B cell (primary cell): ENCODE measurements at regions not wholly inside any gene's neighbourhood (a gene's known extent, or its start where the extent isn't known, plus 50 kb on each side); places are given as distances from the start of the nearest gene placed in this dataset.

Experiments
- ATAC-seq: fragments of 200-7000 bp; cut with Tn5 transposase; one replicate; pipeline ENCODE4 v1.10.0; 2021; ENCODE audit warnings: low read depth, mild to moderate bottlenecking, moderate number of reproducible peaks, moderate library complexity
- CTCF ChIA-PET: fragments of 350-600 bp; sonication (Branson Sonifier 250); formaldehyde crosslinking; loops from one replicate; lab custom pipeline; 2021; ENCODE audit warnings: antibody characterized with exemption, inconsistent platforms; lab: Charles Lee
- POLR2A ChIA-PET: fragments of 350-600 bp; sonication (Branson Sonifier 250); formaldehyde crosslinking; loops from one replicate; lab custom pipeline; 2021; ENCODE audit warnings: antibody characterized with exemption; lab: Charles Lee
- DNase-seq: peaks from one replicate; pipeline ENCODE4 v3.0.0; 2013
- H2AFZ ChIP-seq: 2 replicates; pipeline ENCODE4 v1.6.1; 2012; ENCODE audit warnings: mild to moderate bottlenecking, low read depth, low read length; ENCODE audit not compliant: insufficient read depth, poor library complexity, severe bottlenecking
- H3K27ac ChIP-seq, 2 donors: 1 replicate in 1 of 2; 2 replicates in 1 of 2; pipeline ENCODE4 v1.5.1; 2012 to 2013; ENCODE audit warnings: low read length in 2 of 2, mild to moderate bottlenecking in 2 of 2, moderate library complexity in 1 of 2
- H3K27me3 ChIP-seq, 4 experiments: fragments of 200-600 bp in 1 of 4; sonication (generic) in 1 of 4; replicated peaks in 1 of 4; 1 replicate in 2 of 4; 2 replicates in 2 of 4; pipeline versions ENCODE4 v1.6.1 to v1.7.0; 2013 to 2016; ENCODE audit warnings: low read length in 3 of 4, mild to moderate bottlenecking in 2 of 4, mixed read lengths in 1 of 4, moderate library complexity in 1 of 4; ENCODE audit not compliant: insufficient read depth in 4 of 4, control insufficient read depth in 3 of 4; ENCODE audit errors: control extremely low read depth in 1 of 4
- H3K36me3 ChIP-seq, 2 experiments: replicated peaks in 1 of 2; 1 replicate in 1 of 2; 2 replicates in 1 of 2; pipeline versions ENCODE4 v1.6.1 to v1.7.1; 2013; ENCODE audit warnings: low read length in 1 of 2; ENCODE audit not compliant: insufficient read depth in 2 of 2, control insufficient read depth in 1 of 2; ENCODE audit errors: control extremely low read depth in 1 of 2, extremely low read depth in 1 of 2
- H3K4me1 ChIP-seq, 2 donors: fragments of 200-600 bp in 1 of 2; sonication (generic) in 1 of 2; 1 replicate in 1 of 2; 2 replicates in 1 of 2; pipeline versions ENCODE4 v1.5.1 to v1.6.1; 2013 to 2017; ENCODE audit warnings: low read length in 2 of 2; ENCODE audit not compliant: control insufficient read depth in 2 of 2, insufficient read depth in 2 of 2
- H3K4me2 ChIP-seq: replicated peaks from 2 replicates; pipeline ENCODE3; 2012; ENCODE audit warnings: mild to moderate bottlenecking, low read depth, low read length; ENCODE audit not compliant: poor library complexity, severe bottlenecking
- H3K4me3 ChIP-seq, 5 experiments: fragments of 200-600 bp in 1 of 5; sonication (generic) in 1 of 5; 1 replicate in 3 of 5; 2 replicates in 2 of 5; pipeline versions ENCODE4 v1.5.1 to v1.7.0; 2011 to 2016; ENCODE audit warnings: low read length in 4 of 5, mild to moderate bottlenecking in 4 of 5, low read depth in 2 of 5, control low read depth in 1 of 5, moderate library complexity in 1 of 5; ENCODE audit not compliant: insufficient read depth in 1 of 5; ENCODE audit errors: control extremely low read depth in 1 of 5, extremely low read depth in 1 of 5
- H3K79me2 ChIP-seq: fragments of 200-600 bp; sonication (generic); one replicate; pipeline ENCODE4 v1.6.0; 2016; ENCODE audit warnings: low read length; ENCODE audit not compliant: control insufficient read depth, insufficient read depth
- H3K9ac ChIP-seq: fragments of 200-600 bp; sonication (generic); 2 replicates; pipeline ENCODE4 v1.6.1; 2017; ENCODE audit warnings: mild to moderate bottlenecking, low read length, moderate library complexity
- H3K9me3 ChIP-seq, 3 donors: one replicate each; pipeline versions ENCODE4 v1.6.1 to v1.7.1; 2013; ENCODE audit warnings: low read length in 2 of 3; ENCODE audit not compliant: control insufficient read depth in 2 of 3, insufficient read depth in 1 of 3; ENCODE audit errors: control extremely low read depth in 1 of 3
- H4K20me1 ChIP-seq: 2 replicates; pipeline ENCODE4 v1.6.0; 2012; ENCODE audit warnings: mild to moderate bottlenecking, low read length; ENCODE audit not compliant: insufficient read depth, control insufficient read depth, poor library complexity, severe bottlenecking
- H3K27ac Mint-ChIP-seq: one replicate; pipeline ENCODE4 v1.8.0; 2021; ENCODE audit warnings: mixed read lengths
- H3K27me3 Mint-ChIP-seq: one replicate; pipeline ENCODE4 v1.8.0; 2021; ENCODE audit warnings: mixed read lengths
- H3K4me1 Mint-ChIP-seq: one replicate; pipeline ENCODE4 v1.8.0; 2021; ENCODE audit warnings: mixed read lengths
- H3K4me3 Mint-ChIP-seq: one replicate; pipeline ENCODE4 v1.8.0; 2021; ENCODE audit warnings: mixed read lengths
- H3K9me3 Mint-ChIP-seq: one replicate; pipeline ENCODE4 v1.8.0; 2022; ENCODE audit warnings: mixed read lengths; ENCODE audit not compliant: insufficient read depth
- CTCF ChIP-seq: fragments of 200-600 bp; IDR thresholded peaks from one replicate; pipeline ENCODE4 v1.8.0; 2022; ENCODE audit warnings: antibody characterized with exemption, mild to moderate bottlenecking
- EZH2 ChIP-seq: IDR thresholded peaks from 2 replicates; pipeline ENCODE4 v1.6.1; 2012; ENCODE audit warnings: borderline replicate concordance, low read depth, mild to moderate bottlenecking, moderate library complexity, low read length; ENCODE audit not compliant: insufficient read depth, poor library complexity, severe bottlenecking
- WGBS: methylation state at CpG from one replicate; pipeline ENCODE4 v1.1.5; 2013; ENCODE audit warnings: missing lambda C conversion rate; ENCODE audit not compliant: insufficient coverage; 5-methylcytosine and 5-hydroxymethylcytosine counted together
- intact Hi-C: fragments of 100-400 bp; cut with micrococcal nuclease; formaldehyde crosslinking; loops from one replicate; pipeline ENCODE4 v1.10.0; 2022

- no peaks in the 10 kb centered on the region for H3K27me3 Mint-ChIP-seq
- H3K4me2 ChIP-seq, result no peak overlapping the region
- ChIA-PET CTCF (interaction anchor here (0.7 kb wide), 1 partner anchor 16 kb away, joined by 3 read pairs; no protein-coding TSS in a partner anchor), POLR2A (no interaction called here)
- H3K4me1 ChIP-seq, result no peaks in the 10 kb centered on the region
- no peak for DNase-seq
- H3K9me3 ChIP-seq, result no peaks in the 10 kb centered on the region
- H3K4me3 ChIP-seq, result no peak overlapping the region
- H3K36me3 ChIP-seq, result no peaks in the 10 kb centered on the region
- WGBS, result 100% methylated on average over 2 of the region's 6 CpGs
- no peaks in the 10 kb centered on the region for H3K27me3 ChIP-seq
- no peak overlapping the region for H2AFZ ChIP-seq
- no peak for ATAC-seq
- H3K4me1 Mint-ChIP-seq, result no peaks in the 10 kb centered on the region
- no peak overlapping the region for H3K4me3 Mint-ChIP-seq
- intact Hi-C loops, result no loop called here
- no peak overlapping the region for H3K27ac ChIP-seq
- no peaks in the 10 kb centered on the region for H3K9me3 Mint-ChIP-seq
- TF ChIP-seq CTCF (no peak), EZH2 (no peak)
- no peaks in the 10 kb centered on the region for H4K20me1 ChIP-seq
- no peak overlapping the region for H3K9ac ChIP-seq
- no peaks in the 10 kb centered on the region for H3K79me2 ChIP-seq
- H3K27ac Mint-ChIP-seq, result no peak overlapping the region
Observed at GRCh38 chr5:145062280-145063062, 772.7 kb downstream of the PRELID2 start.

GRCh38 chr5:145056800-145057199, 778.3 kb downstream of the PRELID2 start:
- Histone ChIP-seq H3K27me3 (no peaks in the 10 kb centered on the region), H4K20me1 (no peaks in the 10 kb centered on the region), H3K4me3 (no peak overlapping the region), H2AFZ (no peak overlapping the region), H3K4me2 (no peak overlapping the region), H3K36me3 (no peaks in the 10 kb centered on the region), H3K9ac (no peak overlapping the region), H3K27ac (no peak overlapping the region), H3K79me2 (no peaks in the 10 kb centered on the region), H3K9me3 (no peaks in the 10 kb centered on the region), H3K4me1 (no peaks in the 10 kb centered on the region)
- intact Hi-C loops, result no loop called here
- Mint-ChIP-seq H3K4me3 (no peak overlapping the region), H3K27me3 (no peaks in the 10 kb centered on the region), H3K4me1 (no peaks in the 10 kb centered on the region), H3K9me3 (no peaks in the 10 kb centered on the region), H3K27ac (no peak overlapping the region)
- DNase-seq, result no peak
- 83% methylated on average over 1 of the region's 5 CpGs for WGBS
- TF ChIP-seq EZH2 (no peak), CTCF (no peak)
- ATAC-seq, result no peak
- POLR2A ChIA-PET, result no interaction called here
- CTCF ChIA-PET, result no interaction called here
